ENCODE measurements at regions not wholly inside any gene's neighbourhood (a gene's known extent, or its start where the extent isn't known, plus 50 kb on each side); places are given as distances from the start of the nearest gene placed in this dataset.
"Not testable (repeated sequence)": the region's sequence is repeated elsewhere in the genome, so short reads cannot be mapped to it uniquely, and the experiment has no call there.

- Histone ChIP-seq H2AFZ (ENCODE audit: low read depth) (no peak overlapping the region), H3K27ac (no peak overlapping the region), H3K4me3 (IDR thresholded peaks at IDR 0.05; ENCODE audit: insufficient read depth, low read depth, low read length) (no peak overlapping the region), H3K27me3 (ENCODE audit: insufficient read depth, low read depth) (no peaks in the 10 kb centered on the region), H3K79me2 (ENCODE audit: insufficient read depth, low read depth) (no peaks in the 10 kb centered on the region), H4K20me1 (ENCODE audit: insufficient read depth) (no peaks in the 10 kb centered on the region), H3K4me1 (ENCODE audit: low read depth, poor library complexity, severe bottlenecking) (no peaks in the 10 kb centered on the region), H3K9ac (no peak overlapping the region), H3K36me3 (ENCODE audit: insufficient read depth) (no peaks in the 10 kb centered on the region), H3K4me2 (no peak overlapping the region)
- no peak for TF ChIP-seq CTCF (conservative IDR thresholded peaks at IDR 0.05; ENCODE audit: low read depth, low read length)
Observed at GRCh38 chr7:32658034-32658433, 162.7 kb downstream of the AVL9 start.

- H3K4me3 ChIP-seq (IDR thresholded peaks at IDR 0.05; ENCODE audit: insufficient read depth, low read depth, low read length); H3K9ac ChIP-seq; H4K20me1 ChIP-seq (ENCODE audit: insufficient read depth); H3K4me2 ChIP-seq; H3K4me1 ChIP-seq (ENCODE audit: low read depth, poor library complexity, severe bottlenecking); H2AFZ ChIP-seq (ENCODE audit: low read depth); H3K79me2 ChIP-seq (ENCODE audit: insufficient read depth, low read depth); H3K27me3 ChIP-seq (ENCODE audit: insufficient read depth, low read depth); H3K27ac ChIP-seq; H3K36me3 ChIP-seq (ENCODE audit: insufficient read depth): not testable (repeated sequence)
Observed at GRCh38 chr7:32654549-32654948, 159.3 kb downstream of the AVL9 start.

- not testable (repeated sequence) for H3K4me3 ChIP-seq (IDR thresholded peaks at IDR 0.05; ENCODE audit: insufficient read depth, low read depth, low read length); H3K4me2 ChIP-seq; H3K9ac ChIP-seq; H3K79me2 ChIP-seq (ENCODE audit: insufficient read depth, low read depth); H3K27me3 ChIP-seq (ENCODE audit: insufficient read depth, low read depth); H2AFZ ChIP-seq (ENCODE audit: low read depth); H3K36me3 ChIP-seq (ENCODE audit: insufficient read depth); H3K27ac ChIP-seq; H3K4me1 ChIP-seq (ENCODE audit: low read depth, poor library complexity, severe bottlenecking); H4K20me1 ChIP-seq (ENCODE audit: insufficient read depth)
Observed at GRCh38 chr7:32650356-32650755, 155.1 kb downstream of the AVL9 start.

- no peak overlapping the region for H2AFZ ChIP-seq (ENCODE audit: low read depth)
- no peak overlapping the region for H3K4me2 ChIP-seq
Observed at GRCh38 chr7:32648408-32649156, 153.3 kb downstream of the AVL9 start.

GRCh38 chr7:32645255-32645654 lies 150.0 kb downstream of the AVL9 start:
- not testable (repeated sequence) for H3K4me3 ChIP-seq (IDR thresholded peaks at IDR 0.05; ENCODE audit: insufficient read depth, low read depth, low read length); H4K20me1 ChIP-seq (ENCODE audit: insufficient read depth); H2AFZ ChIP-seq (ENCODE audit: low read depth); H3K27me3 ChIP-seq (ENCODE audit: insufficient read depth, low read depth); H3K4me2 ChIP-seq; H3K9ac ChIP-seq; H3K27ac ChIP-seq; H3K36me3 ChIP-seq (ENCODE audit: insufficient read depth); H3K4me1 ChIP-seq (ENCODE audit: low read depth, poor library complexity, severe bottlenecking); H3K79me2 ChIP-seq (ENCODE audit: insufficient read depth, low read depth)

More at GRCh38 chr7:32648408-32649156, 153.3 kb downstream of the AVL9 start:
- Histone ChIP-seq H3K79me2 (ENCODE audit: insufficient read depth, low read depth) (no peaks in the 10 kb centered on the region), H3K36me3 (ENCODE audit: insufficient read depth) (no peaks in the 10 kb centered on the region), H3K9ac (no peak overlapping the region), H3K4me1 (ENCODE audit: low read depth, poor library complexity, severe bottlenecking) (no peaks in the 10 kb centered on the region), H4K20me1 (ENCODE audit: insufficient read depth) (no peaks in the 10 kb centered on the region), H3K27ac (no peak overlapping the region), H3K4me3 (IDR thresholded peaks at IDR 0.05; ENCODE audit: insufficient read depth, low read depth, low read length) (no peak overlapping the region), H3K27me3 (ENCODE audit: insufficient read depth, low read depth) (no peaks in the 10 kb centered on the region)
- no peak for TF ChIP-seq CTCF (conservative IDR thresholded peaks at IDR 0.05; ENCODE audit: low read depth, low read length)

- Histone ChIP-seq H2AFZ (ENCODE audit: low read depth) (no peak overlapping the region), H3K4me3 (IDR thresholded peaks at IDR 0.05; ENCODE audit: insufficient read depth, low read depth, low read length) (no peak overlapping the region), H3K79me2 (ENCODE audit: insufficient read depth, low read depth) (no peaks in the 10 kb centered on the region), H3K9ac (no peak overlapping the region), H3K27ac (no peak overlapping the region), H3K36me3 (ENCODE audit: insufficient read depth) (no peaks in the 10 kb centered on the region), H4K20me1 (ENCODE audit: insufficient read depth) (no peaks in the 10 kb centered on the region), H3K4me2 (no peak overlapping the region), H3K27me3 (ENCODE audit: insufficient read depth, low read depth) (no peaks in the 10 kb centered on the region), H3K4me1 (ENCODE audit: low read depth, poor library complexity, severe bottlenecking) (no peaks in the 10 kb centered on the region)
- TF ChIP-seq CTCF (conservative IDR thresholded peaks at IDR 0.05; ENCODE audit: low read depth, low read length), result no peak
Observed at GRCh38 chr7:32643194-32643593, 147.9 kb downstream of the AVL9 start.

Data from KMS-11 (cell line).